OCI-LY7 (cell line): ENCODE measurements at regions not wholly inside any gene's neighbourhood (a gene's known extent, or its start where the extent isn't known, plus 50 kb on each side); places are given as distances from the start of the nearest gene placed in this dataset.

ENCODE experiments used
- BruUV-seq: library from RNA; stranded (reverse); fragments of 400-500 nt; replicated peaks from 2 replicates; lab custom pipeline; 2021; lab: Mats Ljungman, UMichigan
- CTCF ChIA-PET: fragments of 300-600 bp; sonication (Branson Sonifier 250); formaldehyde crosslinking; loops from one replicate; lab custom pipeline; 2022; ENCODE audit warnings: antibody characterized with exemption; ENCODE audit not compliant: unreplicated experiment; lab: Charles Lee
- POLR2A ChIA-PET: fragments of 300-600 bp; sonication (Branson Sonifier 250); formaldehyde crosslinking; loops from one replicate; lab custom pipeline; 2022; ENCODE audit warnings: antibody characterized with exemption; lab: Charles Lee
- DNase-seq: peaks from one replicate; pipeline ENCODE4 v3.0.0-alpha.2; 2015; ENCODE audit warnings: low spot score
- H2AFZ ChIP-seq: fragments of 200-600 bp; sonication (generic), shearing (Covaris generic); 2 replicates; pipeline ENCODE4 v1.6.1; 2014; ENCODE audit warnings: mild to moderate bottlenecking, antibody characterized with exemption, low read length, moderate library complexity
- H3K27ac ChIP-seq: fragments of 200-600 bp; sonication (generic); 2 replicates; pipeline ENCODE4 v1.5.1; 2014; ENCODE audit warnings: mixed run types, low read depth, mild to moderate bottlenecking, moderate library complexity, low read length, inconsistent platforms; ENCODE audit not compliant: poor library complexity, severe bottlenecking
- H3K36me3 ChIP-seq: fragments of 200-600 bp; sonication (generic); 2 replicates; pipeline ENCODE4 v1.6.1; 2014; ENCODE audit warnings: mild to moderate bottlenecking, antibody characterized with exemption, low read length, moderate library complexity, mixed read lengths; ENCODE audit not compliant: insufficient read depth
- H3K4me1 ChIP-seq: fragments of 200-600 bp; sonication (generic); 2 replicates; pipeline ENCODE4 v1.5.1; 2014; ENCODE audit warnings: mild to moderate bottlenecking, low read length; ENCODE audit not compliant: insufficient read depth, poor library complexity, severe bottlenecking
- H3K4me2 ChIP-seq: fragments of 200-600 bp; sonication (generic); 2 replicates; pipeline ENCODE4 v1.6.1; 2014; ENCODE audit warnings: mild to moderate bottlenecking, low read length
- H3K4me3 ChIP-seq: fragments of 200-600 bp; sonication (generic); 2 replicates; pipeline ENCODE4 v1.5.1; 2014; ENCODE audit warnings: mild to moderate bottlenecking, low read depth, low read length; ENCODE audit not compliant: poor library complexity, severe bottlenecking
- H3K79me2 ChIP-seq: fragments of 200-600 bp; sonication (generic); 2 replicates; pipeline ENCODE4 v1.6.1; 2016; ENCODE audit warnings: low read depth, mild to moderate bottlenecking, low read length, moderate library complexity, mixed read lengths; ENCODE audit not compliant: insufficient read depth
- H3K9me2 ChIP-seq: fragments of 200-600 bp; sonication (generic); 2 replicates; pipeline ENCODE4 v1.6.1; 2016; ENCODE audit warnings: mild to moderate bottlenecking, low read length, mixed read lengths; ENCODE audit not compliant: insufficient read depth
- H3K9me3 ChIP-seq: fragments of 200-600 bp; sonication (generic); 2 replicates; pipeline ENCODE4 v1.6.1; 2014; ENCODE audit warnings: mild to moderate bottlenecking, mixed run types, low read length, mixed read lengths
- H4K20me1 ChIP-seq: fragments of 200-600 bp; sonication (generic); 2 replicates; pipeline ENCODE4 v1.6.1; 2014; ENCODE audit warnings: mild to moderate bottlenecking, antibody characterized with exemption, low read length, moderate library complexity, mixed read lengths; ENCODE audit not compliant: insufficient read depth
- CTCF ChIP-seq: fragments of 200-600 bp; sonication (generic); conservative IDR thresholded peaks from 2 replicates; pipeline ENCODE4 v1.5.1; 2014; ENCODE audit warnings: mild to moderate bottlenecking, antibody characterized with exemption, low read length, moderate library complexity, mixed read lengths
- EZH2phosphoT487 ChIP-seq: fragments of 200-600 bp; sonication (generic); IDR thresholded peaks from 2 replicates; pipeline ENCODE4 v1.6.1; 2018; ENCODE audit warnings: low read depth, borderline replicate concordance, mild to moderate bottlenecking, mixed run types, antibody characterized with exemption, low read length, moderate library complexity, mixed read lengths
- intact Hi-C: fragments of 100-400 bp; cut with micrococcal nuclease; formaldehyde crosslinking; loops from one replicate; pipeline ENCODE4 v1.10.0; 2022; ENCODE audit not compliant: unreplicated experiment

GRCh38 chr3:178329936-178330335, 206.3 kb upstream of the KCNMB2 start:
- Histone ChIP-seq H3K9me3 (no peaks in the 10 kb centered on the region), H3K27ac (no peak overlapping the region), H4K20me1 (no peaks in the 10 kb centered on the region), H3K36me3 (no peaks in the 10 kb centered on the region), H3K9me2 (no peaks in the 10 kb centered on the region), H3K4me2 (no peak overlapping the region), H3K4me3 (no peak overlapping the region), H3K4me1 (no peaks in the 10 kb centered on the region), H2AFZ (no peak overlapping the region), H3K79me2 (no peaks in the 10 kb centered on the region)
- POLR2A ChIA-PET = interaction anchor here (0.6 kb wide), 1 partner anchor 1026 kb away, joined by 5 read pairs; no protein-coding TSS in a partner anchor
- TF ChIP-seq CTCF (no peak), EZH2phosphoT487 (no peak)
- CTCF ChIA-PET = no interaction called here
- intact Hi-C loops = no loop called here
- DNase-seq = no peak
- no TSS peak for BruUV-seq

GRCh38 chr3:178334239-178334638, 202.0 kb upstream of the KCNMB2 start:
- Histone ChIP-seq H2AFZ (no peak overlapping the region), H3K36me3 (no peaks in the 10 kb centered on the region), H3K4me1 (no peaks in the 10 kb centered on the region), H3K4me2 (no peak overlapping the region), H3K9me2 (no peaks in the 10 kb centered on the region), H4K20me1 (no peaks in the 10 kb centered on the region), H3K79me2 (no peaks in the 10 kb centered on the region), H3K27ac (no peak overlapping the region), H3K4me3 (no peak overlapping the region), H3K9me3 (no peaks in the 10 kb centered on the region)
- TF ChIP-seq CTCF = no peak
- TF ChIP-seq EZH2phosphoT487 = no peak
- no peak for DNase-seq
- intact Hi-C loops = no loop called here
- no TSS peak for BruUV-seq
- POLR2A ChIA-PET = interaction anchor here (0.6 to 0.8 kb wide), 2 partner anchors 10 to 174 kb away, joined by 3 read pairs; no protein-coding TSS in a partner anchor
- CTCF ChIA-PET = no interaction called here

- H3K4me1 ChIP-seq = no peaks in the 10 kb centered on the region
- no peak overlapping the region for H3K4me2 ChIP-seq
- H2AFZ ChIP-seq = no peak overlapping the region
- no TSS peak for BruUV-seq
- no peaks in the 10 kb centered on the region for H3K79me2 ChIP-seq
- H3K9me3 ChIP-seq = no peaks in the 10 kb centered on the region
- no peak overlapping the region for H3K27ac ChIP-seq
- ChIA-PET POLR2A (interaction anchor here (0.6 kb wide), 1 partner anchor 66 kb away, joined by 3 read pairs; no protein-coding TSS in a partner anchor), CTCF (no interaction called here)
- DNase-seq = no peak
- intact Hi-C loops = no loop called here
- no peaks in the 10 kb centered on the region for H3K36me3 ChIP-seq
- H4K20me1 ChIP-seq = no peaks in the 10 kb centered on the region
- H3K4me3 ChIP-seq = no peak overlapping the region
- H3K9me2 ChIP-seq = no peaks in the 10 kb centered on the region
- TF ChIP-seq EZH2phosphoT487 (no peak), CTCF (no peak)
Observed at GRCh38 chr3:178336336-178336735, 199.9 kb upstream of the KCNMB2 start.
